Uterus (tissue), 2 donors: ENCODE measurements at regions not wholly inside any gene's neighbourhood (a gene's known extent, or its start where the extent isn't known, plus 50 kb on each side); places are given as distances from the start of the nearest gene placed in this dataset.

Source experiments
- POLR2A ChIP-seq, 2 donors: fragments of 450-650 bp; IDR thresholded peaks; one replicate each; pipeline ENCODE4 v1.6.1; 2016; ENCODE audit warnings: antibody characterized with exemption in 2 of 2, mild to moderate bottlenecking in 1 of 2, moderate library complexity in 1 of 2
- TF ChIP-seq, protein P1 (sequence below), 4 experiments: fragments of 200-600 bp in 2 of 4; fragments of 450-650 bp in 2 of 4; sonication (generic) in 2 of 4; IDR thresholded peaks; one replicate each; pipeline ENCODE4 v1.5.1; 2016 to 2019; ENCODE audit warnings: antibody characterized with exemption in 4 of 4, mild to moderate bottlenecking in 2 of 4, moderate library complexity in 1 of 4

DNA sequence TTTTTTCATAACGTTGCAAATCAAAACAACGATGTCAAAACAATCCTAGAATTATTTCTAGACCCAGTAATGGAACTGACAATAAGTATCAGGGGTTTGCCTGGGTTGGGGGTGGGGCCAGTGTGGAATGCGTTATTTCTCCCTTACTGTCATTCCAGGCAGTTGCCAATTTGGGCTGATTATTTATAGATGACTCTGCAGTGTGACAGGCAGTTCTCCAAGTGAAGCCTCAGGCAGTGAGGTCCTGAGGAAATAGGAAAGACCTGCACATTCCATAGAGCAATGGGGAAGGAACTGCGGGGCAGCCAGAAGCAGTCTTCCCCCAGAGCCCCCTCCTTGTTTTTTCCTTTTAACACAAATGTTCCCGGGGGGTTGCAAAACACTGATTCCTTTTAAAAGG, 179.0 kb downstream of the YTHDC2 start:
- TF ChIP-seq, protein P1, sequence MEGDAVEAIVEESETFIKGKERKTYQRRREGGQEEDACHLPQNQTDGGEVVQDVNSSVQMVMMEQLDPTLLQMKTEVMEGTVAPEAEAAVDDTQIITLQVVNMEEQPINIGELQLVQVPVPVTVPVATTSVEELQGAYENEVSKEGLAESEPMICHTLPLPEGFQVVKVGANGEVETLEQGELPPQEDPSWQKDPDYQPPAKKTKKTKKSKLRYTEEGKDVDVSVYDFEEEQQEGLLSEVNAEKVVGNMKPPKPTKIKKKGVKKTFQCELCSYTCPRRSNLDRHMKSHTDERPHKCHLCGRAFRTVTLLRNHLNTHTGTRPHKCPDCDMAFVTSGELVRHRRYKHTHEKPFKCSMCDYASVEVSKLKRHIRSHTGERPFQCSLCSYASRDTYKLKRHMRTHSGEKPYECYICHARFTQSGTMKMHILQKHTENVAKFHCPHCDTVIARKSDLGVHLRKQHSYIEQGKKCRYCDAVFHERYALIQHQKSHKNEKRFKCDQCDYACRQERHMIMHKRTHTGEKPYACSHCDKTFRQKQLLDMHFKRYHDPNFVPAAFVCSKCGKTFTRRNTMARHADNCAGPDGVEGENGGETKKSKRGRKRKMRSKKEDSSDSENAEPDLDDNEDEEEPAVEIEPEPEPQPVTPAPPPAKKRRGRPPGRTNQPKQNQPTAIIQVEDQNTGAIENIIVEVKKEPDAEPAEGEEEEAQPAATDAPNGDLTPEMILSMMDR (IDR thresholded peaks at IDR 0.05), result no peak
- no peak for TF ChIP-seq POLR2A (IDR thresholded peaks at IDR 0.05)
